Brain microvascular endothelial cell (primary cell): ENCODE measurements at regions not wholly inside any gene's neighbourhood (a gene's known extent, or its start where the extent isn't known, plus 50 kb on each side); places are given as distances from the start of the nearest gene placed in this dataset.
A peak's percentile ranks its signal among the peaks of the same experiment; 100 is the strongest.

Experiments
- DNase-seq: peaks from one replicate; pipeline ENCODE4 v3.0.0-alpha.2; 2020
- H3K27ac ChIP-seq: fragments of 250-450 bp; sonication (Bioruptor Pico); 2 replicates; pipeline ENCODE4 v1.5.1; 2020; ENCODE audit warnings: mild to moderate bottlenecking, moderate library complexity
- H3K27me3 ChIP-seq: fragments of 250-450 bp; sonication (Bioruptor Pico); replicated peaks from 2 replicates; pipeline ENCODE4 v1.5.1; 2020; ENCODE audit warnings: mild to moderate bottlenecking
- H3K36me3 ChIP-seq: fragments of 250-450 bp; sonication (Bioruptor Pico); replicated peaks from 2 replicates; pipeline ENCODE4 v1.5.1; 2020; ENCODE audit warnings: mild to moderate bottlenecking
- H3K4me3 ChIP-seq: 2 replicates; pipeline ENCODE4 v1.5.1; 2011; ENCODE audit warnings: low read depth, mild to moderate bottlenecking, control low read depth, low read length, moderate library complexity
- CTCF ChIP-seq: IDR thresholded peaks from 2 replicates; pipeline ENCODE4 v1.5.1; 2011; ENCODE audit warnings: low read depth, mild to moderate bottlenecking, moderate library complexity, low read length, control low read depth, inconsistent platforms; ENCODE audit errors: missing control alignments
- in situ Hi-C: cut with HindIII; loops from 2 replicates; pipeline ENCODE4 v1.10.0; 2017; ENCODE audit warnings: low sequenced_read_pairs, low pct_ligation_motif_present

DNA sequence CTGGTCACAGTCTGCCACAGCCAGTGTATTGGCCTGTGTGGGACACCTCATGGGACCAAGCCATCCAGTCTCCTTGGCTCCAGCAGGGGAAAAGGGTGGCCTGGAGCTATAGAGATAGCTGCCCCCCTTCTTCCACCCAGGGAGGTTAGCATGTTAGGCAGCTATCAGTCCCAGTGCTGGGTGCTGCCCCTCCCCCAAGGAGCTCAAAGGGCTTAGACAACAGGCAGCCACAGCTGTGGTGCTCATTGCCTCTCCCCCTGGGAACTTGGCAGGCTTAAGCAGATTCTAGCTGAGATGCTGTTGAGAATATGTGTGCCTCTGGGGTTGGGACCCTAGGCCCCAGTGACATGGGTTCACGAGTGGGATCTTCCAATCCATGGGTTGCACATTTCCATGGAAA lies 226.0 kb upstream of the PTGER4 start:
- H3K27me3 ChIP-seq: no peaks in the 10 kb centered on the region
- in situ Hi-C loops: no loop called here
- no peaks in the 10 kb centered on the region for H3K36me3 ChIP-seq
- no peak for DNase-seq
- no peak overlapping the region for H3K27ac ChIP-seq
- TF ChIP-seq CTCF: no peak
- no peak overlapping the region for H3K4me3 ChIP-seq

GRCh38 chr5:40452874-40453624 lies 226.7 kb upstream of the PTGER4 start:
- TF ChIP-seq CTCF: no peak
- in situ Hi-C loops: no loop called here
- Histone ChIP-seq H3K27ac (no peak overlapping the region), H3K27me3 (no peaks in the 10 kb centered on the region), H3K4me3 (no peak overlapping the region), H3K36me3 (no peaks in the 10 kb centered on the region)
- DNase-seq: no peak

DNA sequence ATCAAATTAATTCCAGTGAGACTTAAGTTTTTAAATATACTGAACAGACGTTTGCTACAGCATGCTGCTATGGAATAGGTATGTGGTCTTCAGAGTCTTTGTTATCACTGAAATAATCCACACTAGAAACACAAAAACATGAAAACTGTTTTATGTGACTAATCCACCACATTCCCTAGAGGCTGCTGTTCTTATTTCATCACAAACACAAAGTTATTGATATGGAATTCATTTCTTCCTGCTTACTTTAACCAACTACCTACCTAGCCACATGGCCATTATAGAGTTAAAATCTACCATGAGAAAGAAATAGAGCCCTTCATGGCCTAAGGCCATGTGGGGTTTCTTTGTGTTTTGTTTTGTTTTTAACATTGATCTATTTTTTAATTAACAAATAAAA lies 232.3 kb upstream of the PTGER4 start:
- peak; percentile 68 for DNase-seq
- no peak overlapping the region for H3K4me3 ChIP-seq
- in situ Hi-C loops: no loop called here
- TF ChIP-seq CTCF: no peak
- H3K27me3 ChIP-seq: no peaks in the 10 kb centered on the region
- H3K36me3 ChIP-seq: no peaks in the 10 kb centered on the region
- peak overlapping the region; percentile 93 for H3K27ac ChIP-seq

DNA sequence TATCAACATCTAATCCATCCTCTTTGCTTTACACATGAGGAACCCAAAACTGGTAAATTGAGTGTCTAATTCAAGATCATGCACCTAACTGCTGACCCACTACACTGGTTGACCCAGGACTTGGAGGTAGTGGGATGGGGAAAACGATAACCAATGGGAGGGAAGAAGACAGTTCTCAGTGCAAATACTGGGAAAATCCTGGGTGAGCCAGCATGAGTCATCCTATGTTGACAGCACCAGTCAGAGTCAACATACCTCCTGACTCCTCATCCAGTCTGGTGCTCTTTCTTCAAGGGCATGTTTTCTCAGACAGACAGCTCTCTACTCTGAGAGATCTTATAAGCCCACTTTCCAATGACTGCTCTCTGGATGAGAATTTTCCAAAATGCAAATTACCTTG lies 232.8 kb upstream of the PTGER4 start:
- Histone ChIP-seq H3K36me3 (no peaks in the 10 kb centered on the region), H3K27me3 (no peaks in the 10 kb centered on the region), H3K27ac (peak overlapping the region; percentile 93), H3K4me3 (no peak overlapping the region)
- in situ Hi-C loops: no loop called here
- DNase-seq: peak; percentile 96
- no peak for TF ChIP-seq CTCF

DNA sequence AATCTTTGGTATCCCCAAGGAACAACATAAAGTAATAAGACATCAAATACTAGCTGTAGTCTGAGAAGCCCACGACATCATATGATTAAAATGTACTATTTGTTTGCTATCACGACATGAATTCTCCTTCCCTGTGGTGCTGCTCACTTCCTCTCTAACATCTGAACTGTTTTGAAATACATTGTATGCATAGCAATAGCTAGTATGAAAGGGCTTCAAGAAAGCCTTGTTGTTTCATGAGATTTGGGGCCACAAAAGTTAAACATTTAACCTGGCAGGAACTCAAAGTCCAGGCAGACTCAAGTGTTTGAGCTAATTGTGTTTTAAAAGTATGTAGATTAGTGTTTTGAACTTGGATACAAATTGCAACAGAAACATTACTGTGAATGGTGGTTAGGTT lies 237.4 kb upstream of the PTGER4 start:
- Histone ChIP-seq H3K27me3 (no peaks in the 10 kb centered on the region), H3K27ac (peak overlapping the region; percentile 41), H3K36me3 (no peaks in the 10 kb centered on the region), H3K4me3 (no peak overlapping the region)
- peak; percentile 50 for DNase-seq
- in situ Hi-C loops: no loop called here
- no peak for TF ChIP-seq CTCF

DNA sequence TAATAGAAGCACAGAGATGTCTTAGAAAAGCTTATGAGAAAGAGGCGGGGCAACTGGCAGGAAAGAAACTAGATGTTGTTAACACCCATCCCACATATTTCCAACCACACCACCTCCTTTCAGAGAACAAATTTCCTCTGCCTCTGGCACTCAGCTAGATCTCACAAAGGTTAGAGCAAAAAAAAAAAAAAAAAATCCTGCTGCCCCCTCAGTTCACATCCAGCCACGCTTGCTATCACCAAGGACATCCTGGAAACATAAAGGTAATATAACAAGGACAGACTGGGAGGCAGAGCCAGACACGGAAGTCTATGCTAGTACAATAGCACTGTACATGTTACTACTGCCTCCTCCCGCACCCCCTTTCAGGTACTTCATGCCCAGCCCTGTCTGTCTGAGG lies 238.0 kb upstream of the PTGER4 start:
- DNase-seq: no peak
- in situ Hi-C loops: no loop called here

More for the DNA sequence above, 238.0 kb upstream of the PTGER4 start:
- Histone ChIP-seq H3K4me3 (no peak overlapping the region), H3K27ac (peak overlapping the region; percentile 41), H3K36me3 (no peaks in the 10 kb centered on the region), H3K27me3 (no peaks in the 10 kb centered on the region)
- no peak for TF ChIP-seq CTCF
